Neural progenitor cell (in vitro differentiated cells): ENCODE measurements at regions not wholly inside any gene's neighbourhood (a gene's known extent, or its start where the extent isn't known, plus 50 kb on each side); places are given as distances from the start of the nearest gene placed in this dataset.

Source experiments
- DNase-seq: peaks from one replicate; pipeline ENCODE4 v3.0.0-alpha.2; 2016; ENCODE audit warnings: low spot score
- H2AFZ ChIP-seq: fragments of 200-600 bp; sonication (generic); replicated peaks from 2 replicates; pipeline ENCODE4 v1.6.1; 2016; ENCODE audit warnings: antibody characterized with exemption
- H3F3A ChIP-seq: fragments of 200-600 bp; sonication (generic); 2 replicates; pipeline ENCODE4 v1.6.1; 2016; ENCODE audit warnings: antibody characterized with exemption, low read depth
- H3K27ac ChIP-seq: fragments of 200-600 bp; sonication (generic); 2 replicates; pipeline ENCODE4 v1.5.1; 2016; ENCODE audit warnings: mild to moderate bottlenecking
- H3K27me3 ChIP-seq: fragments of 200-600 bp; sonication (generic); 2 replicates; pipeline ENCODE4 v1.6.1; 2016; ENCODE audit warnings: mild to moderate bottlenecking, moderate library complexity
- H3K36me3 ChIP-seq: fragments of 200-600 bp; sonication (generic); 2 replicates; pipeline ENCODE4 v1.5.1; 2016
- H3K4me1 ChIP-seq: fragments of 200-600 bp; sonication (generic); 2 replicates; pipeline ENCODE4 v1.6.1; 2016; ENCODE audit warnings: mixed run types
- H3K4me2 ChIP-seq: fragments of 200-600 bp; sonication (generic); 2 replicates; pipeline ENCODE4 v1.6.1; 2016
- H3K4me3 ChIP-seq: fragments of 200-600 bp; sonication (generic); 2 replicates; pipeline ENCODE4 v1.5.1; 2016
- H3K79me2 ChIP-seq: fragments of 200-600 bp; sonication (generic); 2 replicates; pipeline ENCODE4 v1.6.1; 2016; ENCODE audit warnings: low read depth
- H3K9ac ChIP-seq: fragments of 200-600 bp; sonication (generic); 2 replicates; pipeline ENCODE4 v1.6.1; 2016
- H3K9me3 ChIP-seq: fragments of 200-600 bp; sonication (generic); 2 replicates; pipeline ENCODE4 v1.5.1; 2016; ENCODE audit warnings: low read depth
- H4K20me1 ChIP-seq: fragments of 200-600 bp; sonication (generic); 2 replicates; pipeline ENCODE4 v1.6.1; 2016; ENCODE audit warnings: low read depth
- H3K27ac Mint-ChIP-seq: 3 replicates; pipeline ENCODE4 v1.8.0; 2021; ENCODE audit warnings: mixed read lengths
- H3K27me3 Mint-ChIP-seq: 2 replicates; pipeline ENCODE4 v1.8.0; 2022; ENCODE audit warnings: low read depth, mild to moderate bottlenecking, inconsistent platforms, moderate library complexity, mixed read lengths; ENCODE audit not compliant: insufficient read depth
- H3K36me3 Mint-ChIP-seq: 3 replicates; pipeline ENCODE4 v1.8.0; 2021; ENCODE audit warnings: mixed read lengths
- H3K4me1 Mint-ChIP-seq: 3 replicates; pipeline ENCODE4 v1.8.0; 2021; ENCODE audit warnings: mixed read lengths
- H3K4me3 Mint-ChIP-seq: 3 replicates; pipeline ENCODE4 v1.8.0; 2021; ENCODE audit warnings: mild to moderate bottlenecking, moderate library complexity, mixed read lengths
- H3K9me3 Mint-ChIP-seq: 3 replicates; pipeline ENCODE4 v1.8.0; 2020; ENCODE audit warnings: mixed read lengths
- CTCF ChIP-seq: fragments of 200-600 bp; sonication (generic); IDR thresholded peaks from 2 replicates; pipeline ENCODE4 v1.5.1; 2017; ENCODE audit warnings: antibody characterized with exemption, mild to moderate bottlenecking
- EZH2 ChIP-seq: fragments of 200-600 bp; sonication (generic); IDR thresholded peaks from 2 replicates; pipeline ENCODE4 v1.6.1; 2017; ENCODE audit warnings: antibody characterized with exemption, mild to moderate bottlenecking, moderate library complexity
- EZH2phosphoT487 ChIP-seq: fragments of 200-600 bp; sonication (generic); IDR thresholded peaks from 2 replicates; pipeline ENCODE4 v1.6.1; 2017; ENCODE audit warnings: antibody characterized with exemption

- Histone ChIP-seq H3K79me2 (no peaks in the 10 kb centered on the region), H3K27me3 (no peaks in the 10 kb centered on the region), H3K4me3 (no peak overlapping the region), H3K27ac (no peak overlapping the region), H3F3A (no peaks in the 10 kb centered on the region), H4K20me1 (no peaks in the 10 kb centered on the region), H3K4me2 (no peak overlapping the region), H3K4me1 (no peaks in the 10 kb centered on the region), H3K9ac (no peak overlapping the region), H2AFZ (no peak overlapping the region), H3K36me3 (no peaks in the 10 kb centered on the region), H3K9me3 (no peaks in the 10 kb centered on the region)
- no peaks in the 10 kb centered on the region for H3K4me1 Mint-ChIP-seq
- no peaks in the 10 kb centered on the region for H3K27me3 Mint-ChIP-seq
- H3K27ac Mint-ChIP-seq: no peak overlapping the region
- no peaks in the 10 kb centered on the region for H3K9me3 Mint-ChIP-seq
- no peak overlapping the region for H3K4me3 Mint-ChIP-seq
- TF ChIP-seq CTCF (no peak), EZH2 (no peak), EZH2phosphoT487 (no peak)
- DNase-seq: no peak
- no peaks in the 10 kb centered on the region for H3K36me3 Mint-ChIP-seq
Measured at GRCh38 chr1:87575528-87575927, 246.8 kb downstream of the LMO4 start.

- no peaks in the 10 kb centered on the region for H3F3A ChIP-seq
- no peaks in the 10 kb centered on the region for H3K4me1 ChIP-seq
- no peak overlapping the region for H3K4me3 ChIP-seq
- H3K4me3 Mint-ChIP-seq: no peak overlapping the region
- H3K4me1 Mint-ChIP-seq: no peaks in the 10 kb centered on the region
- H3K4me2 ChIP-seq: no peak overlapping the region
- no peaks in the 10 kb centered on the region for H3K9me3 Mint-ChIP-seq
- H4K20me1 ChIP-seq: no peaks in the 10 kb centered on the region
- no peaks in the 10 kb centered on the region for H3K79me2 ChIP-seq
- H3K27me3 Mint-ChIP-seq: no peaks in the 10 kb centered on the region
- H3K36me3 ChIP-seq: no peaks in the 10 kb centered on the region
- no peak overlapping the region for H3K27ac ChIP-seq
- no peak overlapping the region for H3K9ac ChIP-seq
- no peak for DNase-seq
- no peaks in the 10 kb centered on the region for H3K36me3 Mint-ChIP-seq
- H3K9me3 ChIP-seq: no peaks in the 10 kb centered on the region
- no peaks in the 10 kb centered on the region for H3K27me3 ChIP-seq
- no peak for TF ChIP-seq CTCF
- no peak for TF ChIP-seq EZH2phosphoT487
- no peak for TF ChIP-seq EZH2
- H2AFZ ChIP-seq: no peak overlapping the region
- no peak overlapping the region for H3K27ac Mint-ChIP-seq
Measured at GRCh38 chr1:87578464-87578863, 249.8 kb downstream of the LMO4 start.

- DNase-seq: no peak
- Histone ChIP-seq H3K4me1 (no peaks in the 10 kb centered on the region), H3K79me2 (no peaks in the 10 kb centered on the region), H3K36me3 (no peaks in the 10 kb centered on the region), H3K9ac (no peak overlapping the region), H3K4me3 (no peak overlapping the region), H3K4me2 (no peak overlapping the region), H3F3A (no peaks in the 10 kb centered on the region), H3K27me3 (no peaks in the 10 kb centered on the region), H3K9me3 (no peaks in the 10 kb centered on the region), H3K27ac (no peak overlapping the region), H2AFZ (no peak overlapping the region), H4K20me1 (no peaks in the 10 kb centered on the region)
- H3K27ac Mint-ChIP-seq: no peak overlapping the region
- H3K9me3 Mint-ChIP-seq: no peaks in the 10 kb centered on the region
- H3K4me1 Mint-ChIP-seq: no peaks in the 10 kb centered on the region
- no peak overlapping the region for H3K4me3 Mint-ChIP-seq
- TF ChIP-seq EZH2phosphoT487: no peak
- TF ChIP-seq CTCF: no peak
- TF ChIP-seq EZH2: no peak
- no peaks in the 10 kb centered on the region for H3K27me3 Mint-ChIP-seq
- H3K36me3 Mint-ChIP-seq: no peaks in the 10 kb centered on the region
Measured at GRCh38 chr1:87583459-87583858, 254.8 kb downstream of the LMO4 start.

GRCh38 chr1:87584586-87584985, 255.9 kb downstream of the LMO4 start:
- Histone ChIP-seq H3K9ac (no peak overlapping the region), H3F3A (no peaks in the 10 kb centered on the region), H3K4me1 (no peaks in the 10 kb centered on the region), H3K4me2 (no peak overlapping the region), H3K4me3 (no peak overlapping the region), H3K36me3 (no peaks in the 10 kb centered on the region), H3K27me3 (no peaks in the 10 kb centered on the region), H3K9me3 (no peaks in the 10 kb centered on the region), H3K27ac (no peak overlapping the region), H3K79me2 (no peaks in the 10 kb centered on the region), H2AFZ (no peak overlapping the region), H4K20me1 (no peaks in the 10 kb centered on the region)
- DNase-seq: no peak
- Mint-ChIP-seq H3K9me3 (no peaks in the 10 kb centered on the region), H3K36me3 (no peaks in the 10 kb centered on the region), H3K27me3 (no peaks in the 10 kb centered on the region), H3K4me3 (no peak overlapping the region), H3K4me1 (no peaks in the 10 kb centered on the region), H3K27ac (no peak overlapping the region)
- TF ChIP-seq EZH2phosphoT487 (no peak), EZH2 (no peak), CTCF (no peak)
